HEK293 (cell line): ENCODE measurements at regions not wholly inside any gene's neighbourhood (a gene's known extent, or its start where the extent isn't known, plus 50 kb on each side); places are given as distances from the start of the nearest gene placed in this dataset.

Source experiments
- CTCF ChIA-PET: fragments of 350-600 bp; formaldehyde crosslinking; extraction: SDS; loops from one replicate; lab custom pipeline; 2021; ENCODE audit warnings: antibody characterized with exemption; lab: Yijun Ruan, JAX
- POLR2A ChIA-PET: fragments of 300-600 bp; formaldehyde crosslinking; extraction: SDS; loops from one replicate; lab custom pipeline; 2020; ENCODE audit warnings: antibody characterized with exemption, inconsistent platforms; lab: Yijun Ruan, JAX
- H3K27ac ChIP-seq: fragments of 200-500 bp; sonication (Bioruptor generic); 2 replicates; pipeline ENCODE4 v1.5.1; 2014; ENCODE audit warnings: low read depth, low read length, control low read depth, inconsistent platforms; ENCODE audit errors: extremely low read depth
- H3K36me3 ChIP-seq, 2 experiments: fragments of 200-500 bp in 1 of 2; sonication (Bioruptor generic) in 1 of 2; 1 replicate in 1 of 2; 2 replicates in 1 of 2; pipeline ENCODE4 v1.5.1; 2014 to 2017; ENCODE audit warnings: inconsistent platforms in 2 of 2, low read length in 2 of 2; ENCODE audit not compliant: control insufficient read depth in 2 of 2, insufficient read depth in 1 of 2
- H3K4me1 ChIP-seq: fragments of 200-500 bp; sonication (Bioruptor generic); 2 replicates; pipeline ENCODE4 v1.5.1; 2014; ENCODE audit warnings: mild to moderate bottlenecking, low read length, inconsistent platforms; ENCODE audit not compliant: control insufficient read depth, insufficient read depth
- H3K4me3 ChIP-seq: 2 replicates; pipeline ENCODE4 v1.5.1; 2011; ENCODE audit warnings: low read depth, mild to moderate bottlenecking, control low read depth, low read length, moderate library complexity
- H3K9me3 ChIP-seq: fragments of 200-500 bp; sonication (Bioruptor generic); 2 replicates; pipeline ENCODE4 v1.5.1; 2014; ENCODE audit warnings: low read depth, low read length, inconsistent platforms; ENCODE audit not compliant: control insufficient read depth, insufficient read depth
- PBX3 ChIP-seq: sonication (generic); formaldehyde crosslinking; IDR thresholded peaks from 2 replicates; pipeline ENCODE4 v1.8.1; 2022; ENCODE audit warnings: mild to moderate bottlenecking, moderate library complexity, missing genetic modification reagents
- PRDM2 ChIP-seq: fragments of 450-650 bp; formaldehyde crosslinking; IDR thresholded peaks from 2 replicates; pipeline ENCODE4 v1.5.1; 2016; ENCODE audit warnings: missing biosample characterization, missing genetic modification characterization, borderline replicate concordance
- YY2 ChIP-seq: fragments of 450-650 bp; formaldehyde crosslinking; IDR thresholded peaks from 2 replicates; pipeline ENCODE4 v1.5.1; 2016; ENCODE audit warnings: missing biosample characterization, missing genetic modification characterization
- ZBTB6 ChIP-seq: fragments of 450-650 bp; formaldehyde crosslinking; IDR thresholded peaks from 2 replicates; pipeline ENCODE4 v1.5.1; 2017; ENCODE audit warnings: missing biosample characterization, missing genetic modification characterization
- ZNF133 ChIP-seq: fragments of 450-650 bp; formaldehyde crosslinking; IDR thresholded peaks from 2 replicates; pipeline ENCODE4 v1.5.1; 2016; ENCODE audit warnings: missing biosample characterization, missing genetic modification characterization
- ZNF148 ChIP-seq: fragments of 450-650 bp; formaldehyde crosslinking; IDR thresholded peaks from 2 replicates; pipeline ENCODE4 v1.5.0; 2017; ENCODE audit warnings: missing biosample characterization, missing genetic modification characterization, borderline replicate concordance
- ZNF155 ChIP-seq: fragments of 450-650 bp; formaldehyde crosslinking; IDR thresholded peaks from 2 replicates; pipeline ENCODE4 v1.5.1; 2016; ENCODE audit warnings: missing biosample characterization, missing genetic modification characterization
- ZNF157 ChIP-seq: fragments of 450-650 bp; formaldehyde crosslinking; IDR thresholded peaks from 2 replicates; pipeline ENCODE4 v1.5.1; 2016; ENCODE audit warnings: missing biosample characterization, missing genetic modification characterization
- ZNF266 ChIP-seq: fragments of 450-650 bp; formaldehyde crosslinking; IDR thresholded peaks from 2 replicates; pipeline ENCODE4 v1.5.1; 2016; ENCODE audit warnings: missing biosample characterization, missing genetic modification characterization, low read depth
- ZNF391 ChIP-seq: fragments of 450-650 bp; formaldehyde crosslinking; IDR thresholded peaks from 2 replicates; pipeline ENCODE4 v1.5.1; 2016; ENCODE audit warnings: low read depth, missing biosample characterization, missing genetic modification characterization, borderline replicate concordance
- ZNF449 ChIP-seq: fragments of 450-650 bp; formaldehyde crosslinking; IDR thresholded peaks from 2 replicates; pipeline ENCODE4 v1.5.1; 2017; ENCODE audit warnings: missing biosample characterization, mild to moderate bottlenecking, missing genetic modification characterization, moderate library complexity
- ZNF664 ChIP-seq: fragments of 450-650 bp; formaldehyde crosslinking; IDR thresholded peaks from 2 replicates; pipeline ENCODE4 v1.5.1; 2016; ENCODE audit warnings: missing biosample characterization, missing genetic modification characterization
- TF ChIP-seq, protein P1 (sequence below): fragments of 450-650 bp; formaldehyde crosslinking; IDR thresholded peaks from 2 replicates; pipeline ENCODE4 v1.5.1; 2016; ENCODE audit warnings: missing biosample characterization, missing genetic modification characterization

GRCh38 chr18:38931754-38932050, 1366.1 kb upstream of the CELF4 start:
- no peaks in the 10 kb centered on the region for H3K36me3 ChIP-seq
- no peaks in the 10 kb centered on the region for H3K4me1 ChIP-seq
- TF ChIP-seq ZNF157 (tag by site-specific recombination) (no peak), PRDM2 (tag by site-specific recombination) (no peak), ZNF449 (tag by site-specific recombination) (no peak), PBX3 (CRISPR knock-in tag) (no peak), ZNF155 (no peak), ZNF664 (tag by site-specific recombination) (no peak), YY2 (tag by site-specific recombination) (no peak), ZNF391 (tag by site-specific recombination) (no peak), ZNF148 (tag by site-specific recombination) (no peak), ZNF266 (no peak), ZBTB6 (tag by site-specific recombination) (no peak), ZNF133 (no peak)
- TF ChIP-seq, protein P1, sequence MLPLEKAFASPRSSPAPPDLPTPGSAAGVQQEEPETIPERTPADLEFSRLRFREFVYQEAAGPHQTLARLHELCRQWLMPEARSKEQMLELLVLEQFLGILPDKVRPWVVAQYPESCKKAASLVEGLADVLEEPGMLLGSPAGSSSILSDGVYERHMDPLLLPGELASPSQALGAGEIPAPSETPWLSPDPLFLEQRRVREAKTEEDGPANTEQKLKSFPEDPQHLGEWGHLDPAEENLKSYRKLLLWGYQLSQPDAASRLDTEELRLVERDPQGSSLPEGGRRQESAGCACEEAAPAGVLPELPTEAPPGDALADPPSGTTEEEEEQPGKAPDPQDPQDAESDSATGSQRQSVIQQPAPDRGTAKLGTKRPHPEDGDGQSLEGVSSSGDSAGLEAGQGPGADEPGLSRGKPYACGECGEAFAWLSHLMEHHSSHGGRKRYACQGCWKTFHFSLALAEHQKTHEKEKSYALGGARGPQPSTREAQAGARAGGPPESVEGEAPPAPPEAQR (tag by site-specific recombination), result no peak
- ChIA-PET POLR2A (no interaction called here), CTCF (no interaction called here)
- H3K27ac ChIP-seq, result no peak overlapping the region
- no peak overlapping the region for H3K4me3 ChIP-seq
- H3K9me3 ChIP-seq, result no peaks in the 10 kb centered on the region
